HFFc6 (cell line): ENCODE measurements at regions not wholly inside any gene's neighbourhood (a gene's known extent, or its start where the extent isn't known, plus 50 kb on each side); places are given as distances from the start of the nearest gene placed in this dataset.

Experiments
- DNase-seq: peaks from one replicate; pipeline ENCODE4 v3.0.0-alpha.2; 2018
- H3K27ac Mint-ChIP-seq: 2 replicates; pipeline ENCODE4 v1.8.0; 2020; ENCODE audit warnings: mild to moderate bottlenecking, mixed read lengths
- H3K27me3 Mint-ChIP-seq: 2 replicates; pipeline ENCODE4 v1.8.0; 2021; ENCODE audit warnings: mild to moderate bottlenecking, moderate library complexity, mixed read lengths; ENCODE audit not compliant: insufficient read depth
- H3K36me3 Mint-ChIP-seq: 2 replicates; pipeline ENCODE4 v1.8.0; 2021; ENCODE audit warnings: low read depth, mixed read lengths
- H3K4me1 Mint-ChIP-seq: 2 replicates; pipeline ENCODE4 v1.8.0; 2020; ENCODE audit warnings: low read depth, mixed read lengths
- H3K4me3 Mint-ChIP-seq: 2 replicates; pipeline ENCODE4 v1.8.0; 2020; ENCODE audit warnings: mild to moderate bottlenecking, moderate library complexity, mixed read lengths
- H3K9me3 Mint-ChIP-seq: 2 replicates; pipeline ENCODE4 v1.8.0; 2020; ENCODE audit warnings: mild to moderate bottlenecking, mixed read lengths
- TF ChIP-seq, protein P1 (sequence below): fragments of 200-600 bp; sonication (generic); IDR thresholded peaks from 2 replicates; pipeline ENCODE4 v1.5.0; 2021; ENCODE audit warnings: antibody characterized with exemption, mild to moderate bottlenecking

DNA sequence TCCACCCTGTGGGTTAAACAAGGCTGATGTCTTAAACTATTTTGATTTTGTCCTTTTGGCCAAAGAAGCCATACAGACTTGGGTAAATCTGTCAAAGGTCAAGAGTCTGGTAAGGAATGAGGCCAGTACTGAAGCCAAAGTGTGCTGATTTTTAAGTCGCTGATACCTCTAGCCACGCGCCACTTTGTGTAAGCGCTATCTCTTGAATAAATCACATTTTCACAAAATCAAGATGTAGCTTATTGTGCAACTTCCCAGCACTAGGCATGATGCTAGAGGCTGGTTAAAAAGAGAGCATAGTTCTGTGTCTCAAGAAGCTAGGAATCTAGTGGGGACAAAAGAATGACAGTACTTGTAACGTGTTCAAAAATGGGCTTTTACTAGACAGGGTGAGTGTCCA lies 510.6 kb upstream of the RAB6C start:
- H3K9me3 Mint-ChIP-seq: peaks cover 74% of the 10 kb centered on the region
- TF ChIP-seq, protein P1, sequence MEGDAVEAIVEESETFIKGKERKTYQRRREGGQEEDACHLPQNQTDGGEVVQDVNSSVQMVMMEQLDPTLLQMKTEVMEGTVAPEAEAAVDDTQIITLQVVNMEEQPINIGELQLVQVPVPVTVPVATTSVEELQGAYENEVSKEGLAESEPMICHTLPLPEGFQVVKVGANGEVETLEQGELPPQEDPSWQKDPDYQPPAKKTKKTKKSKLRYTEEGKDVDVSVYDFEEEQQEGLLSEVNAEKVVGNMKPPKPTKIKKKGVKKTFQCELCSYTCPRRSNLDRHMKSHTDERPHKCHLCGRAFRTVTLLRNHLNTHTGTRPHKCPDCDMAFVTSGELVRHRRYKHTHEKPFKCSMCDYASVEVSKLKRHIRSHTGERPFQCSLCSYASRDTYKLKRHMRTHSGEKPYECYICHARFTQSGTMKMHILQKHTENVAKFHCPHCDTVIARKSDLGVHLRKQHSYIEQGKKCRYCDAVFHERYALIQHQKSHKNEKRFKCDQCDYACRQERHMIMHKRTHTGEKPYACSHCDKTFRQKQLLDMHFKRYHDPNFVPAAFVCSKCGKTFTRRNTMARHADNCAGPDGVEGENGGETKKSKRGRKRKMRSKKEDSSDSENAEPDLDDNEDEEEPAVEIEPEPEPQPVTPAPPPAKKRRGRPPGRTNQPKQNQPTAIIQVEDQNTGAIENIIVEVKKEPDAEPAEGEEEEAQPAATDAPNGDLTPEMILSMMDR: no peak
- H3K27ac Mint-ChIP-seq: no peak overlapping the region
- H3K4me1 Mint-ChIP-seq: no peaks in the 10 kb centered on the region
- H3K36me3 Mint-ChIP-seq: peaks cover 6% of the 10 kb centered on the region; the same call in 1 of the 2 replicates
- no peak for DNase-seq
- no peaks in the 10 kb centered on the region for H3K27me3 Mint-ChIP-seq
- H3K4me3 Mint-ChIP-seq: no peak overlapping the region

DNA sequence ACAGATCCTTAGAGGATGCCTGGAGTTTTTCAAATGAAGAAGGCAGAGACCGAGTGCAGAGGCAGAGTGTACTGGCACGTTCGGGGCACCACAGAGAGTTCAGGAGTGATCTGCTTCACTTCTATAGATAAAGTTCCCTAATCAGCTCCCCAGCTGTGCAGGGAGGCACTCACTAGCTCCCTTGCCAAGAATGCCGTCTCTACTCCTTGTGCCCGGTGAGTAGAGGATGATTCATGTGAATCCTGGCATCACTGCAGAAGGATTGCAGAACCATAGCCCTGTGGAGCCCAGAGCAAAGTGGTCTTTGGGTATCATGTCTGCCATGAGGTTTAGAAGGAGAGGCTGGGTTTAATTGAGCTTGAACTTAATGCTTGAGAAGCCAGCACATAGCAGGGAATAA lies 510.1 kb upstream of the RAB6C start:
- Mint-ChIP-seq H3K27me3 (no peaks in the 10 kb centered on the region), H3K4me3 (no peak overlapping the region), H3K4me1 (no peaks in the 10 kb centered on the region), H3K9me3 (peaks cover 73% of the 10 kb centered on the region), H3K27ac (no peak overlapping the region), H3K36me3 (peaks cover 6% of the 10 kb centered on the region; the same call in 1 of the 2 replicates)
- TF ChIP-seq, protein P1: no peak
- DNase-seq: no peak

DNA sequence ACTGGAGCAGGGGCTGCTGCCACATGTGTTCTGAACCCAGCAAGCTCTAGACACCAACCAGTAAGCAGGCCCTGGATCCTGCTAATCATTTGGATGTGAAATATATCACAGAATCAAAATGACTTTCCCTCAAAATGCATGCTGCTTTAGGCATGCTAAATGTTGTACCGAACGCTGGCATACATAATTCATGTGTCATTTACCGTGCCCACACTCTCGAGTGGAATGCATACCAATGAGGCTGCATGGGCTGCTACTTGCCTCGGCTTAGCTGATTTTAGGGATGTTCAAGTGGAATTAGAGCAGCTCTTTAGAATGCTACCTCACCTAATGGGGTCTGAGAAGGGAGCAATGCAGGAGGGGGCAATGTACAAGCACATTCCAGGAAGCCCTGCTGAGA lies 509.6 kb upstream of the RAB6C start:
- TF ChIP-seq, protein P1: no peak
- no peak for DNase-seq
- no peak overlapping the region for H3K4me3 Mint-ChIP-seq
- H3K4me1 Mint-ChIP-seq: no peaks in the 10 kb centered on the region
- peaks cover 72% of the 10 kb centered on the region for H3K9me3 Mint-ChIP-seq
- H3K27me3 Mint-ChIP-seq: no peaks in the 10 kb centered on the region
- H3K27ac Mint-ChIP-seq: no peak overlapping the region
- peaks cover 6% of the 10 kb centered on the region; the same call in 1 of the 2 replicates for H3K36me3 Mint-ChIP-seq

DNA sequence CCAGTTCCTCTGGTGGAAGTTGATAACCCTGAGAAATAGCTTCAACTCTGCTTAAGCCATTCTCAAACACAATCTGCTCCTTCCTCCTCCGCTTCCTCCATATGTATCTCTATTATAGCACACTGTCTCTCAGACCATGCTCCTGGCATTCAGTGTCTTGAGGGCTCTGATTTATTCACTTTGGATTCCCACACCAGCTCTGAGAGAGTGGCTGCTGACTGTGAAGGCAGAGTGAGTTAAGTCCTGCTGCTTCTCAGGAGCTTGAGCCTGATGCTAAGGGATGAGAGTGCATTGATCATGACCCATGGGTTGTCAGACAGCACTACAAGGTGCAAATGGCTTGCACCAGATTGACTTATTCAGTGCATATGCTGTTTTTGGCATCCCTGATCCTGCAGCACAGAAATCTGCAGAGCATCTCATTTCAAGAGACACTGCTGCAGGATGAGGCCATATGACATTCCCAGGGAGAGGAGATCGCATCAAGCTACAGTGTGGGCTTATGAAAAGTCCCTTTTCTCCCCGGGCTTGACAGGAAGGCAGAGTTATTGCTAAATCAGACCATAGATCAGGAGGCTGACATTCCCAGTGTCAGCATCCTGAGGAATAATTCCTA lies 500.5 kb upstream of the RAB6C start:
- DNase-seq: no peak
- TF ChIP-seq, protein P1: no peak
- no peaks in the 10 kb centered on the region; the same call in 1 of the 2 replicates for H3K27me3 Mint-ChIP-seq
- no peaks in the 10 kb centered on the region for H3K4me1 Mint-ChIP-seq
- peaks cover 4% of the 10 kb centered on the region; the same call in 1 of the 2 replicates for H3K36me3 Mint-ChIP-seq
- peaks cover 58% of the 10 kb centered on the region for H3K9me3 Mint-ChIP-seq
- no peak overlapping the region for H3K27ac Mint-ChIP-seq
- no peak overlapping the region for H3K4me3 Mint-ChIP-seq

DNA sequence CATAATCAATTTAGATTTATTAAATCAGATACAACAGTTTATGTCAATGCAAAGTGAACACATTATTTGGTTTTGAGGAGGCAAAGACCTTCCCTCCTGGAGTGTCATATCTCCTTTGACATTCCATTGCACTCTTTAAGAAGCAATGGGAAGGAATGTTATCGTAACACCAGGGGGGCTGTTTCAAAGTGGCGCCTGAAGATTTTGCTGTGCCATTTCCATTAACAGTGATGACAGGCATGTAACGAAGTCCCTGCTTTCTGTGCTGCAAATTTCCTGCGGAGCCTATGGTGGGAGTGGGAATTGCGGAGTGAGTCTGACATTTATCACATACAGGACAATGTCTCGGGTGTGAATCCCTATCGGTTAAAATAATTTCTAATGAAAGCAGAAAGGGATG lies 499.6 kb upstream of the RAB6C start:
- TF ChIP-seq, protein P1: no peak
- no peaks in the 10 kb centered on the region for H3K4me1 Mint-ChIP-seq
- H3K36me3 Mint-ChIP-seq: peaks cover 4% of the 10 kb centered on the region; the same call in 1 of the 2 replicates
- peaks cover 55% of the 10 kb centered on the region for H3K9me3 Mint-ChIP-seq
- no peak overlapping the region for H3K4me3 Mint-ChIP-seq
- no peaks in the 10 kb centered on the region; the same call in 1 of the 2 replicates for H3K27me3 Mint-ChIP-seq
- no peak for DNase-seq
- H3K27ac Mint-ChIP-seq: no peak overlapping the region
